ENCODE measurements at regions not wholly inside any gene's neighbourhood (a gene's known extent, or its start where the extent isn't known, plus 50 kb on each side); places are given as distances from the start of the nearest gene placed in this dataset.

- Histone ChIP-seq H3K27me3 (ENCODE audit: control insufficient read depth in 1 of 2, insufficient read depth in 2 of 2, low read length in 1 of 2) (no peaks in the 10 kb centered on the region), H3K4me1 (ENCODE audit: control insufficient read depth in 1 of 2, insufficient read depth in 2 of 2, low read length in 2 of 2) (no peaks in the 10 kb centered on the region), H3K9me3 (ENCODE audit: control insufficient read depth, low read length) (peaks cover 4% of the 10 kb centered on the region), H3K27ac (ENCODE audit: low read depth in 1 of 2, low read length in 2 of 2) (no peak overlapping the region), H3K36me3 (ENCODE audit: control insufficient read depth in 1 of 2, insufficient read depth in 2 of 2, low read length in 1 of 2) (no peaks in the 10 kb centered on the region), H3K4me3 (ENCODE audit: low read length in 2 of 2) (no peak overlapping the region)
- DNase-seq (peak in 1 of 2 donors; percentile 16), ATAC-seq (ENCODE audit: low FRiP score) (no peak)
- intact Hi-C loops (cut with DNase I) = no loop called here
- WGBS, 2 donors = 95 to 97% methylated on average over 8 of the region's 8 CpGs
Observed at GRCh38 chr16:87189426-87189825, 127.8 kb downstream of the C16orf95 start.

DNA sequence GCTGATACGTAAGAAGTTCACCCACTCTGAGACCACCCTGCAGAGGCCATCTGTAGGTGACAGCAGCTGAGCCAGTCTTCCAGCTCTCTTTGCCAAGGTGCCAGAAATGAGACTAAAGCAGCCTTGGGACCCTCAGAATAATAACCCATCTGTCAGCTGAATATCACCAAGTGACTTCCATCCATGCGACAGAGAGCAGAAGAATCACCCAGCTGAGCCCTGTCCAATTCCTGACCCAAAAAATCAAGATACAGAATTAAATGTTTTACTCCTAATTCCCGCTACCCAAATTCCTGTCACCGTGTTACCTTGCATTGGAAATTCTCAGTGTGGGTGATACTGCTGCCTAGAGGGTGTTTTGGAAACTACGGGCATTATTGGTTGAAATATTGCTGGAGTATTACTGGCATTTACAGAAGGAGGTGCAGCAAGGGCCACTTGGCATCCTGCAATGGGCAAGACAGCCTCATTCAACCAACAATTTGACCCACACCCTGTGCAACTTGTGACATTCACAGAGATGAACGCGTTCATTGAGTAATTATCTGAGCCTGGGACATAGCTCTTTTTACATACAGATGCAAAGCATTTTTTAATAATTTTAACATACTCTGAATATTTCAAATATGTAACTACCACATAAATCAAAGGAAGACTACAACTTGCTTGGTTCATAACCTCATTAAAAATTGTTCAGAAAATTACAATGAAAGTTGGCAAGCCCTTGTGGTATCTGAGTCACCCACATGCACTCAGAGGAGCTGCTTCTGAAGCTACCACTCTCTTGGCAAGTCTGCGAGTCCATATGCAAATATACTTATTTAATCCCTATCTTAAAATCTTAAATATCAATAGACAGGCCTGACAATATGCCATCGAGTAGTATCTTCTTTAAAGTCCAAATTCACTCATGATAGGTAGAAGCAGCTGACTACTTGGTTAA lies 126.6 kb downstream of the C16orf95 start:
- H3K36me3 ChIP-seq (ENCODE audit: control insufficient read depth in 1 of 2, insufficient read depth in 2 of 2, low read length in 1 of 2) = no peaks in the 10 kb centered on the region
- 93 to 97% methylated on average over 9 of the region's 9 CpGs for WGBS, 2 donors
- ATAC-seq (ENCODE audit: low FRiP score) (no peak), DNase-seq (peak in 1 of 2 donors; percentile 3)
- H3K27me3 ChIP-seq (ENCODE audit: control insufficient read depth in 1 of 2, insufficient read depth in 2 of 2, low read length in 1 of 2) = no peaks in the 10 kb centered on the region
- H3K4me1 ChIP-seq (ENCODE audit: control insufficient read depth in 1 of 2, insufficient read depth in 2 of 2, low read length in 2 of 2) = no peaks in the 10 kb centered on the region
- no peak overlapping the region for H3K27ac ChIP-seq (ENCODE audit: low read depth in 1 of 2, low read length in 2 of 2)
- H3K9me3 ChIP-seq (ENCODE audit: control insufficient read depth, low read length) = peaks cover 4% of the 10 kb centered on the region
- H3K4me3 ChIP-seq (ENCODE audit: low read length in 2 of 2) = no peak overlapping the region
- intact Hi-C loops (cut with DNase I) = no loop called here

DNA sequence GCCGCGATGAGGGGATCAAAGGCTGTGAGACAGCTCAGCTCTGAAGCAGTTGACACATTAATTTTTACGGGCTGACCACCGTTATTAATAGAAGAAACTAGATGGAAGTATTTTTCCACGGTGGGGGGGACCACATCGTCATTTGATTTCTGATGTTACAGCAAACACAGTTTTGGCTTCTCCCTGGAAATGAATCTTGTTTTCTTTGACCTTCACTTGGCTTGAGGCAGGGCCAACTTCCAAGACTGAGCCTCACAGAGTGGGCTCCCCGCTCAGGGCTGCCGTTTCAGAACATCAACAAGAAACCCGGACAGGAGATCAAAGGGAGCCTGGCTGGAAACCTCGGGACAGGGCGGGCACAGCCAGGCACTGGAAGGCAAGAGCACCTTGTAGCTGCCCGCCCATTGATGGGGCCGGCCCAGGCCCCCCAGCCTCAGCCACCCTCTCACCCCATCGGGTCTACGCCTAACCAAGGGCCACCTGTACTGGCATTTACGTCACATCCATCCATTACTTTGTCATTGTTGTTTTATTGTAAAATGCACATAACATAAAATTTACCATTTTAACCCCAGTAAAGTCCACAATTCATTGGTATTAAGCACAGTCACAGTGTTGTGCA lies 124.6 kb downstream of the C16orf95 start:
- Histone ChIP-seq H3K4me3 (ENCODE audit: low read length in 2 of 2) (no peak overlapping the region), H3K9me3 (ENCODE audit: control insufficient read depth, low read length) (peaks cover 4% of the 10 kb centered on the region), H3K27me3 (ENCODE audit: control insufficient read depth in 1 of 2, insufficient read depth in 2 of 2, low read length in 1 of 2) (no peaks in the 10 kb centered on the region), H3K4me1 (ENCODE audit: control insufficient read depth in 1 of 2, insufficient read depth in 2 of 2, low read length in 2 of 2) (no peaks in the 10 kb centered on the region), H3K27ac (ENCODE audit: low read depth in 1 of 2, low read length in 2 of 2) (no peak overlapping the region), H3K36me3 (ENCODE audit: control insufficient read depth in 1 of 2, insufficient read depth in 2 of 2, low read length in 1 of 2) (no peaks in the 10 kb centered on the region)
- DNase-seq (no peak), ATAC-seq (ENCODE audit: low FRiP score) (no peak)
- WGBS, 2 donors = 68 to 70% methylated on average over 16 of the region's 16 CpGs
- intact Hi-C loops (cut with DNase I) = no loop called here

- H3K9me3 ChIP-seq (ENCODE audit: control insufficient read depth, low read length) = peaks cover 4% of the 10 kb centered on the region
- 94 to 95% methylated on average over 6 of the region's 6 CpGs for WGBS, 2 donors
- no peak overlapping the region for H3K27ac ChIP-seq (ENCODE audit: low read depth in 1 of 2, low read length in 2 of 2)
- H3K27me3 ChIP-seq (ENCODE audit: control insufficient read depth in 1 of 2, insufficient read depth in 2 of 2, low read length in 1 of 2) = no peaks in the 10 kb centered on the region
- no peaks in the 10 kb centered on the region for H3K4me1 ChIP-seq (ENCODE audit: control insufficient read depth in 1 of 2, insufficient read depth in 2 of 2, low read length in 2 of 2)
- intact Hi-C loops (cut with DNase I) = no loop called here
- DNase-seq = no peak
- no peaks in the 10 kb centered on the region for H3K36me3 ChIP-seq (ENCODE audit: control insufficient read depth in 1 of 2, insufficient read depth in 2 of 2, low read length in 1 of 2)
- no peak for ATAC-seq (ENCODE audit: low FRiP score)
- no peak overlapping the region for H3K4me3 ChIP-seq (ENCODE audit: low read length in 2 of 2)
Observed at GRCh38 chr16:87194172-87194571, 123.0 kb downstream of the C16orf95 start.

- Histone ChIP-seq H3K9me3 (ENCODE audit: control insufficient read depth, low read length) (peaks cover 1% of the 10 kb centered on the region), H3K4me1 (ENCODE audit: control insufficient read depth in 1 of 2, insufficient read depth in 2 of 2, low read length in 2 of 2) (no peaks in the 10 kb centered on the region), H3K36me3 (ENCODE audit: control insufficient read depth in 1 of 2, insufficient read depth in 2 of 2, low read length in 1 of 2) (no peaks in the 10 kb centered on the region), H3K27ac (ENCODE audit: low read depth in 1 of 2, low read length in 2 of 2) (no peak overlapping the region), H3K4me3 (ENCODE audit: low read length in 2 of 2) (no peak overlapping the region), H3K27me3 (ENCODE audit: control insufficient read depth in 1 of 2, insufficient read depth in 2 of 2, low read length in 1 of 2) (no peaks in the 10 kb centered on the region)
- DNase-seq (peak in 1 of 2 donors; percentile 5), ATAC-seq (ENCODE audit: low FRiP score) (no peak)
- WGBS, 2 donors = 92% methylated on average over 6 of the region's 6 CpGs
- intact Hi-C loops (cut with DNase I) = loop anchor here in 1 of 2 donors (5.0 kb wide), 1 partner anchor 128 kb away; no protein-coding TSS in a partner anchor
Observed at GRCh38 chr16:87195161-87195560, 122.0 kb downstream of the C16orf95 start.

GRCh38 chr16:87196231-87196630 lies 121.0 kb downstream of the C16orf95 start:
- 75 to 84% methylated on average over 11 of the region's 11 CpGs for WGBS, 2 donors
- no peak overlapping the region for H3K4me3 ChIP-seq (ENCODE audit: low read length in 2 of 2)
- DNase-seq (no peak), ATAC-seq (ENCODE audit: low FRiP score) (no peak)
- no peaks in the 10 kb centered on the region for H3K9me3 ChIP-seq (ENCODE audit: control insufficient read depth, low read length)
- no peaks in the 10 kb centered on the region for H3K27me3 ChIP-seq (ENCODE audit: control insufficient read depth in 1 of 2, insufficient read depth in 2 of 2, low read length in 1 of 2)
- no peak overlapping the region for H3K27ac ChIP-seq (ENCODE audit: low read depth in 1 of 2, low read length in 2 of 2)
- no peaks in the 10 kb centered on the region for H3K36me3 ChIP-seq (ENCODE audit: control insufficient read depth in 1 of 2, insufficient read depth in 2 of 2, low read length in 1 of 2)
- intact Hi-C loops (cut with DNase I) = loop anchor here (1.0 to 5.0 kb wide), 2 partner anchors 19 to 129 kb away; no protein-coding TSS in a partner anchor
- H3K4me1 ChIP-seq (ENCODE audit: control insufficient read depth in 1 of 2, insufficient read depth in 2 of 2, low read length in 2 of 2) = no peaks in the 10 kb centered on the region

DNA sequence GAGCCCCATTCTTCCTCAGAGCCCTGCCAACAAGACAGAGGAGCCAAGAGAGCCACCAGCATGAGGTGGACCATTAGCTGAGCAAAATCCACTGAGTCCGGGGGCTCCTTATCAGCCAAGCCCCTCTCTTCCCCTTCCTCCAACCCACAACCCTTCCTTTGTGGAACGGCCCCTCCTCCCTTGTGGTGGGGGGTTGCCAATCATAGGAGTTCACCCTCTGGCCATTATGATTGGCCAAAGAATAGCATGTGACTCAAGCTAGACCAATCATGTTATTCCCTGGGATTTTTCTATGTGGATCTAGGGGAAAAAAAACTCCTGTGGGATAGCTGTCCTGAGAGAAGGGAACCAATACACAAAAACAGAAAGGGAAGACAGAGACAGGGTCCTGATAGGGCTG lies 120.5 kb downstream of the C16orf95 start:
- intact Hi-C loops (cut with DNase I) = loop anchor here (1.0 to 5.0 kb wide), 2 partner anchors 19 to 129 kb away; no protein-coding TSS in a partner anchor
- H3K36me3 ChIP-seq (ENCODE audit: control insufficient read depth in 1 of 2, insufficient read depth in 2 of 2, low read length in 1 of 2) = no peaks in the 10 kb centered on the region
- H3K4me1 ChIP-seq (ENCODE audit: control insufficient read depth in 1 of 2, insufficient read depth in 2 of 2, low read length in 2 of 2) = no peaks in the 10 kb centered on the region
- 91 to 100% methylated on average over 2 of the region's 2 CpGs for WGBS, 2 donors
- no peak overlapping the region for H3K4me3 ChIP-seq (ENCODE audit: low read length in 2 of 2)
- no peaks in the 10 kb centered on the region for H3K9me3 ChIP-seq (ENCODE audit: control insufficient read depth, low read length)
- ATAC-seq (ENCODE audit: low FRiP score) (no peak), DNase-seq (no peak)
- no peaks in the 10 kb centered on the region for H3K27me3 ChIP-seq (ENCODE audit: control insufficient read depth in 1 of 2, insufficient read depth in 2 of 2, low read length in 1 of 2)
- no peak overlapping the region for H3K27ac ChIP-seq (ENCODE audit: low read depth in 1 of 2, low read length in 2 of 2)

- DNase-seq (no peak), ATAC-seq (ENCODE audit: low FRiP score) (no peak)
- Histone ChIP-seq H3K4me1 (ENCODE audit: control insufficient read depth in 1 of 2, insufficient read depth in 2 of 2, low read length in 2 of 2) (peaks cover 0 to 4% of the 10 kb centered on the region in 2 donors), H3K9me3 (ENCODE audit: control insufficient read depth, low read length) (no peaks in the 10 kb centered on the region), H3K4me3 (ENCODE audit: low read length in 2 of 2) (no peak overlapping the region), H3K27ac (ENCODE audit: low read depth in 1 of 2, low read length in 2 of 2) (no peak overlapping the region), H3K36me3 (ENCODE audit: control insufficient read depth in 1 of 2, insufficient read depth in 2 of 2, low read length in 1 of 2) (no peaks in the 10 kb centered on the region), H3K27me3 (ENCODE audit: control insufficient read depth in 1 of 2, insufficient read depth in 2 of 2, low read length in 1 of 2) (no peaks in the 10 kb centered on the region)
- intact Hi-C loops (cut with DNase I) = loop anchor here in 1 of 2 donors (5.0 kb wide), 1 partner anchor 131 kb away; no protein-coding TSS in a partner anchor
- 85 to 86% methylated on average over 8 of the region's 8 CpGs for WGBS, 2 donors
Observed at GRCh38 chr16:87198328-87198832, 118.8 kb downstream of the C16orf95 start.

Measured in aorta (tissue), 5 donors.